Right cardiac atrium (tissue), 5 donors: ENCODE measurements at regions not wholly inside any gene's neighbourhood (a gene's known extent, or its start where the extent isn't known, plus 50 kb on each side); places are given as distances from the start of the nearest gene placed in this dataset.

Experiments used
- ATAC-seq, 2 donors: fragments of 200-7000 bp; cut with Tn5 transposase; one replicate each; pipeline versions ENCODE4 v1.8.0 to v1.9.1; 2020; ENCODE audit warnings: moderate library complexity in 2 of 2, mild to moderate bottlenecking in 1 of 2
- DNase-seq, 3 donors: peaks; one replicate each; pipeline ENCODE4 v3.0.0-alpha.2; 2020
- H3K27ac ChIP-seq: one replicate; pipeline ENCODE4 v1.5.1; 2013; ENCODE audit warnings: mild to moderate bottlenecking, low read length, control low read depth, moderate library complexity
- H3K27me3 ChIP-seq: one replicate; pipeline ENCODE4 v1.6.1; 2013; ENCODE audit not compliant: control insufficient read depth, insufficient read depth
- H3K4me1 ChIP-seq: one replicate; pipeline ENCODE4 v1.6.1; 2013; ENCODE audit warnings: low read length; ENCODE audit not compliant: control insufficient read depth, insufficient read depth
- H3K4me3 ChIP-seq: one replicate; pipeline ENCODE4 v1.5.1; 2013; ENCODE audit warnings: low read length, control low read depth
- H3K9me3 ChIP-seq: one replicate; pipeline ENCODE4 v1.6.1; 2013; ENCODE audit warnings: low read length; ENCODE audit not compliant: control insufficient read depth
- WGBS: extraction: QIAGEN DNeasy Blood & Tissue Kit; methylation state at CpG from one replicate; pipeline ENCODE4 v1.1.7; 2013; 5-methylcytosine and 5-hydroxymethylcytosine counted together
- intact Hi-C, 4 donors: fragments of 100-400 bp; cut with DNase I; formaldehyde crosslinking; loops; one replicate each; pipeline versions ENCODE4 v1.11.0 to v1.14.0; 2022 to 2023
- donor health status: healthy with polysubstance abuse.
- donor health status: DM: no; HTN: yes; CAD: no.
- donor health status: DM: no; HTN: no; CAD: no.
- donor health status: DM: no; HTN: yes; CAD: no; lungs with severe emphysema.
- donor health status: DM: yes; HTN: yes; CAD: no.

DNA sequence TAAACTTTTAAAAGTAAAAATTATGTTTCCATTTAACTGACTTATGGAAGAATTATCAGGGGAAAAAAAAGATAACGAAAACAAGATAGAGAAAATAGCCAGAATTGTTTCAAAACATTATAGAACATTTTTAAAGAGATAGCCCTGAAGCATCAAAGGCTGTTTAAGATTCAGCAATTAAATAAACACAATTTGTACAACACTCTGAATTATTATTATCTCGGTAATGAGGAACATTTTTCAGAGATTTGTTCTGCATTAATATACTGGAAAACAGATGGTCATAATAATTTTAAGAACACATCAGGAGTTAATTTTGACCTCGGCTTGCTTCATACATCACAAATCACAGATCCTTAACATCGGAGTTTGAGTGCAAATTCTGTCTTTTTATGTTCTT lies 643.8 kb downstream of the SORCS1 start:
- H3K27ac ChIP-seq = no peak overlapping the region
- ATAC-seq (no peak), DNase-seq (no peak)
- H3K4me3 ChIP-seq = no peak overlapping the region
- no peaks in the 10 kb centered on the region for H3K9me3 ChIP-seq
- intact Hi-C loops = no loop called here
- no peaks in the 10 kb centered on the region for H3K27me3 ChIP-seq
- no peaks in the 10 kb centered on the region for H3K4me1 ChIP-seq
- WGBS = 68% methylated on average over 4 of the region's 4 CpGs

DNA sequence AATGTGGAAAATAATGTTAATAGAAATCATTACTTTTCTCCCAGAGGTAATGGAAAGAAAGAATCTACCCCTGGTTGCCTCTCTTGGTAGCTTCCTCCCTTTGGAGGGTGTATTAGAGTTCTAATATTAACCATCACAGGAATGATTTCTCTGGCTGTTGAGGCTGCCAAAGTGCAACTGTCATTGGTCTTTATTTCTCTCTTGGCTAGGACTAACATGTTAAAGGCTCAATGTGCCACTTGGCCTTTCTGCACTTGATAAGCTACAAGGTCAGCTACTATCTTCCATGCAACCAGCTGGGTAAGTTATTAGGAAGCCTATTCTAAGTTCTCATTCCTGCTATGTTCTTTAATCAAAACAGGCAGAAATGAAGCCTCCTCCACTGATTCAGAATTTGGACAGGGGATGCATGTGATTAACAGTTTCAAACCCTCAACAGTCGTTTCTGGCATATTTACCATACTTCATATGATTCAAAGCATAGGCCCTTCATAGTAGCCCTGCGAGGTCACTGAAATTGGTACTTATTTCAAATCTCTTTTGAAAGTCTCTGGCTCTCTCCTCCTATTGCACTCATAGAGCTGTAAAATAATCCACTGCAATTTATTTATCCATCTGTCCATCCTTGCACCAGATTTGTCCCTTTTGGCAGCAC lies 645.0 kb downstream of the SORCS1 start:
- H3K4me3 ChIP-seq = no peak overlapping the region
- no peaks in the 10 kb centered on the region for H3K4me1 ChIP-seq
- WGBS = 57% methylated on average over 2 of the region's 2 CpGs
- H3K9me3 ChIP-seq = no peaks in the 10 kb centered on the region
- H3K27ac ChIP-seq = no peak overlapping the region
- no peak for ATAC-seq
- no peaks in the 10 kb centered on the region for H3K27me3 ChIP-seq
- DNase-seq = no peak
- intact Hi-C loops = no loop called here

DNA sequence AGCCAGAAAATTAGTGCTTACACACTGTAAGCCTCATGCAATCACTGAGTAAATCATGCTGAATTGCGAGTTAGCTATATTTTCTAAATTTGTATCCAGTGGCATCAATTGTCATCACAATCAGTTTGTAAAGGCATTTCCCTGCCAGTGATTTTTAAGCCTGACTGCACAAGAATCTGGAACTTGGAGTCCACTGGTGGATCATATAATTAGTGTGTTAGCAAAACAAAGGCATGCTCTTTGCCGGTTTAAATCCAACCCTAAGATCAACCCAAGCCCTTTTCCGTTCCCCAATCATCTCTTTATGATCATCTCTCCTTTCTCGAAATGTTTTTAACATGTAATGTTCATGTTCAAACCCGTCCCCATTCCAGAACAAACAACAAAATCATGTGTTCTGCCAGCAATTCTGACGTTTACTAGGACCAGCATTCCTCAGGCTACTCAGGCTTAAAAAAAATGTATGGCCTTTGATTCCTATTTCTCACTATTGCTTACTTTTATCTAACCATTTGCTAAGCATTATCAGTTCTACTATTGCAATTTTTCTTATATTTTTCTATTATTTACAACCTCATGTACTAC lies 649.2 kb downstream of the SORCS1 start:
- Histone ChIP-seq H3K9me3 (no peaks in the 10 kb centered on the region), H3K4me1 (no peaks in the 10 kb centered on the region), H3K4me3 (no peak overlapping the region), H3K27ac (no peak overlapping the region), H3K27me3 (no peaks in the 10 kb centered on the region)
- ATAC-seq (no peak), DNase-seq (no peak)
- 48% methylated on average over 6 of the region's 6 CpGs for WGBS
- intact Hi-C loops = no loop called here

DNA sequence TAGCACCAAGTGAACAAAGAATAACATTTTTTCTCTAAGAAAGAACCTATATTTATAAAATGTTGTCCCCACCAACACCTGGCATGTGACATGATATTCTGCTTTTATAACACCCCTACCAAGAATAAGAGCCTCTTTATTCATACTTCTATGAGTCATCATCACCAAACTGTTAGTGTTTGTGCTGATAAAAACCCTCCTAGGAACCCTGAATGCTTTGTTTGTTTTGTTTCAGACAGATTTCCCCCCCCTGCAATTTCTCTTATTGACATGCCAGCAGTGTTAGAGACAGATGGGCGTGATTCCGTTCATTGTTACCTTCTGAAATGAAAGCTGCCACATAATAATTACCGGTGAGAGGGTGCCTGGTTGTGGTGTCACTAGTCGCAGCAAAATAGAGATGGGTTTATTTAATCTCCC lies 651.1 kb downstream of the SORCS1 start:
- no peak overlapping the region for H3K4me3 ChIP-seq
- intact Hi-C loops = no loop called here
- 29% methylated on average over 4 of the region's 4 CpGs for WGBS
- no peaks in the 10 kb centered on the region for H3K4me1 ChIP-seq
- no peak overlapping the region for H3K27ac ChIP-seq
- H3K27me3 ChIP-seq = no peaks in the 10 kb centered on the region
- no peak for ATAC-seq
- no peak for DNase-seq
- H3K9me3 ChIP-seq = no peaks in the 10 kb centered on the region

DNA sequence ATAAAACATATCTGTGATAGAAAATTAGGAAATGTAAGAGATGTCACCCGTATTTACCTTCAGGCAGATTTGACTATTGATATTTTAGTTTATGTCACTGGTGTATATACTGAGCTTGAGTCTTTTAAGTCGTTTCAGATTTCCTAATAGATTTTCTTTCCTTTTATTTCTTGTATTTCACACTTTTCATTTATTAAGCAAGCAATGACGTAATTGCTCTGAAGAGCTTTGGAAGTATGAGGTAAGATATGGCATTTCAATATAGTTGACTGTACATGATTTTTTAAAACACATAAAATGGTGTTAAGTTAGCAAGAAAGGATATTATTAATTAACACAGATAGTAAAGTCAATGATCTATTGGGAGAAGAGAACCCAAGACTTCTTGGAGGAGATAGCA lies 652.6 kb downstream of the SORCS1 start:
- Histone ChIP-seq H3K27ac (no peak overlapping the region), H3K9me3 (no peaks in the 10 kb centered on the region), H3K4me1 (no peaks in the 10 kb centered on the region), H3K4me3 (no peak overlapping the region), H3K27me3 (no peaks in the 10 kb centered on the region)
- intact Hi-C loops = no loop called here
- DNase-seq (no peak), ATAC-seq (no peak)
- WGBS = 72% methylated on average over 3 of the region's 3 CpGs

DNA sequence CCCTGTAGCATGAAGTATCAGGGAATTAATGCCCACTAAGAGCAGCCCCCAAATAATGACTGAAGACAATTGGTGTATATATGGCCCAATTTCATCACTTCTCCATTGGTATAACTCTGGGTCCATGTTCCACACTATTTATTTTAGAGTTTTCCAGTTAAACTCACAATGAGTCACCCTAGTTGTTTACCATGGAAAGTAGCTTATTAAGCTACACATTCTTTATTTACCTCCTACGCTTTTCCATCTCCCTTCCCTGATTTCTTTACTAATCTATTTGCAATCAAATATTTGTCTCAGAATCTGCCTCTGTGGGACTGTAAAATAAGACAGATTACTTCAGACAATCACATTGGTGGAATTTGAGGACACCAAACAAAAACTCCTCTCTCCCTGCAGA lies 655.6 kb downstream of the SORCS1 start:
- no peaks in the 10 kb centered on the region for H3K27me3 ChIP-seq
- no peaks in the 10 kb centered on the region for H3K4me1 ChIP-seq
- no peak overlapping the region for H3K4me3 ChIP-seq
- intact Hi-C loops = no loop called here
- H3K9me3 ChIP-seq = no peaks in the 10 kb centered on the region
- no peak overlapping the region for H3K27ac ChIP-seq
- ATAC-seq (no peak), DNase-seq (no peak)
- WGBS = 84% methylated on average over 1 of the region's 1 CpG

DNA sequence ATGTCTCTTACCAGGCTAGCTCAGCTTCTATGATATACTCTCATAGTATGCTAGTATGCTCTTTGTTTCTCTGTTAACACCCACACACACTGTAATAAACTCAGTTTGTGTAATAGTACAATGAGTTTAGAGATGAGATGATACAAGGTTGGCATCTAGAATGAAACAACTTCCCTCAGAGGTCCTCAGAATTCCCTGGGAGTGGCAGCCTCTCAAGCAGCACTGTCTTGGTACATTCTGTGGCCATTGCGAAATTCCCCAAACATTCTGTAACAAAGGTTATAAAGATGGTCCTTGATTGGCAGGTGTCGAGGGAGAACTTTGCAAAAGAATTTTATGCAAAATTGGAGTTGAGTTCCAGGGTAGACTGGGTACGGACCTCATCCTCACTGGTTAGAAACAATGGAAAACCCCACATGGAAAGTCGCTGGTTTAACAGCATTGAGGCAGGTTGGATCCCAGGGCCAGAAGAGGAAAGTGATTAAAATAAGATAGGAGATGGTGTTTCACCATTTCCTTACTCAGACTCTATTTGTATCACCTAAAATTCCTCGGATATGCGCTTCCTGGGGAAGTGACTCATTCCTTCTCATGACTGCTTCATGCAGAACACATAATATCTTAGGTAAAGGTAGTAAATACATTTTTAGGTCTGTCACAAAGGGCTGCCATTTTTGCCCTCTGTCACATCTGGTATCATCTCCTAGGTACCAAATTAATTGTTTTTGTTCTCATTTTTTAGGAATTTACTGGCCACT lies 657.8 kb downstream of the SORCS1 start:
- Histone ChIP-seq H3K27me3 (no peaks in the 10 kb centered on the region), H3K27ac (no peak overlapping the region), H3K4me3 (no peak overlapping the region), H3K4me1 (no peaks in the 10 kb centered on the region), H3K9me3 (no peaks in the 10 kb centered on the region)
- intact Hi-C loops = no loop called here
- ATAC-seq (no peak), DNase-seq (no peak)
- 74% methylated on average over 6 of the region's 6 CpGs for WGBS

DNA sequence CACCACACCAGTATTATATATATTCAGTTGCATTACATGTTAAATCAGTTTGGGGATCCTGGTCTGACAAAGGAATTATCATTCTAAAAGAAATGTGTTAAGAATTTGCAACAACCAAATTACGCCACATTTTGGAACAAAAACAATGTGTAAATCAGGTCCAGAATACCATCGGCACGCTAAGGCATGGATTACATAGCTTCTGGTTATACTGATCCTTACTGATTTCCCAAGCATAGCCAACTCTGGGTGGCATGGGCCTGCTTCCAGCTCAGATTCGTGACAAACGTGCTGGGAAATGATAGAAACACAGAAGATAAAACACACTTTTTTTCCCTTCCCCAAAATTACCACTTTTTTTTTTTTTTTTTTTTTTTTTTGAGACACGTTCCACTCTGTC lies 660.0 kb downstream of the SORCS1 start:
- Histone ChIP-seq H3K27ac (no peak overlapping the region), H3K27me3 (no peaks in the 10 kb centered on the region), H3K4me1 (no peaks in the 10 kb centered on the region), H3K9me3 (no peaks in the 10 kb centered on the region), H3K4me3 (no peak overlapping the region)
- intact Hi-C loops = no loop called here
- ATAC-seq (no peak), DNase-seq (no peak)
- WGBS = 73% methylated on average over 6 of the region's 6 CpGs

DNA sequence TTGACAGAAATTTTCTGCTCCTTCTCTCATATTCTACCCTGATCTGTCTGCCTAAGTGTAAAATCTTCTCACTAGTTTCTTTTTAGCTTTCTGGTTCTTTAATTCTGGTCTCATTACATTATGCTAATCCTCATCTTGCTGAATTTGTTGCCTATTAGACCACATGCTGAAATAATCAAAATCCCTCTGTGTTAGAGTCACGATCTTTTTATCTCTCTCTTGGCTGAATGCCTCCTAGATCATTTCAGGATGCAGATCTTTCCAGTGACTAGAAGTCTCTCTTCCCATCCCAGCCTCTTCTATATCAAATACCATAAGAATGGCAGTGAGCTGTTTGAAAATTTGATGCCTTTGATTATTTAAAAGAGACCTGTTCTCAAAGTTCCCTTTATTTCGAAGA lies 661.9 kb downstream of the SORCS1 start:
- intact Hi-C loops = no loop called here
- DNase-seq (no peak), ATAC-seq (no peak)
- no peaks in the 10 kb centered on the region for H3K4me1 ChIP-seq
- 47% methylated on average over 2 of the region's 2 CpGs for WGBS
- H3K27me3 ChIP-seq = no peaks in the 10 kb centered on the region
- H3K9me3 ChIP-seq = no peaks in the 10 kb centered on the region
- H3K4me3 ChIP-seq = no peak overlapping the region
- no peak overlapping the region for H3K27ac ChIP-seq

DNA sequence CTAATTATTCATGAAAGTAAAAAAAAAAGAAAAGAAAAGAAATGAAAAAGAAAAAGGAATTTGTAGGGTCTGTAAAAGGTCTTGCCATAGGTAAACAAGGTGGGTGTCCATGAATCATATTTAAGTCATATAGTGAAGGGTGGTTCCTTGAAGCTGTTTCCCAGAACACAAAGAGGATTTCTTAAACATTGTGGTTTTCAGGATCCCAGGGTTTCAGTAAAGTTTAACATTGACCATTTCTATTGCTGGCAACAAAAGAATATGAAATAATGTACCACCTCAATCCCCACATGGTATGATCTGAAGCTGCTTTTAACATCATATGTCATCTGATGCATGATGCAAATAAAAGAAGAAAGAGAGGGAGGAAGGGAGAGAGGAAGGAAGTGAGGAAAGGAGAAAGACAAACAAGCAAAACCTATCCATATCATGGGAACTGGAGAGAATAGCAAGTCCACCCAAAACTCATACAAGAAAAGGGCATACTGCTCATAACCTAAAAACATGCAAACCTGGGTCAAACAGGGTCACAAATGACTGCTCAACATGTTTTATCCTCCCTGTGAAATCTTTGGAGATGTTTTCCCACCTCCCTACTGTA lies 663.5 kb downstream of the SORCS1 start:
- Histone ChIP-seq H3K4me3 (no peak overlapping the region), H3K27me3 (no peaks in the 10 kb centered on the region), H3K4me1 (no peaks in the 10 kb centered on the region), H3K9me3 (no peaks in the 10 kb centered on the region), H3K27ac (no peak overlapping the region)
- DNase-seq (no peak), ATAC-seq (no peak)
- intact Hi-C loops = no loop called here
